ENCODE measurements at regions not wholly inside any gene's neighbourhood (a gene's known extent, or its start where the extent isn't known, plus 50 kb on each side); places are given as distances from the start of the nearest gene placed in this dataset.

DNA sequence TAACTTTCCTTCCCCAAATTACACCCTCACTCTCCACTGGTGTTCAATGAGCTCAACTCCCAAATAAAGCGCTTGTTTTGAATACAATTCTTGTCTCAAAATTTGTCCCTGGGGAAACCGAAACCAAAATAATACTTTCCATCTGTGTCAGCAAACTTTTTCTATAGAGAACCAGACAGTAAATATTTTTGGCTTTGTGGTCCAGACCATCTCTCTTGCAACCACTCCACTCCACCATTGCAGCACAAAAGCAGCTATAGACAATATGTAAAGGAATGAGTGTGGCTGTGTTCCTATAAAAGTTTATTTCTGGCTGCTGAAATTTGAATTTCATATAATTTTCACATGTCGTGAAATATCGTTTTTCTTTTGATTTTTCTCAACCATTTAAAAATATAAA is 84.6 kb upstream of the ERCC4 start:
- DNase-seq (ENCODE audit: low spot score) = no peak
- Histone ChIP-seq H3K4me1 (ENCODE audit: insufficient read depth) (no peaks in the 10 kb centered on the region), H3K9me2 (replicated peaks; ENCODE audit: insufficient read depth) (no peaks in the 10 kb centered on the region), H3K9me3 (ENCODE audit: low read depth) (no peaks in the 10 kb centered on the region), H4K20me1 (ENCODE audit: insufficient read depth, poor library complexity, severe bottlenecking) (no peaks in the 10 kb centered on the region), H2AFZ (no peak overlapping the region), H3K27ac (no peak overlapping the region), H3K79me2 (no peaks in the 10 kb centered on the region), H3K36me3 (replicated peaks; ENCODE audit: insufficient read depth, low read depth) (no peaks in the 10 kb centered on the region), H3K27me3 (no peaks in the 10 kb centered on the region), H3K4me2 (no peak overlapping the region), H3K4me3 (no peak overlapping the region)
- TF ChIP-seq EZH2phosphoT487 (IDR thresholded peaks at IDR 0.05; ENCODE audit: low read depth, severe bottlenecking, unreplicated experiment) (no peak), EZH2 (IDR thresholded peaks at IDR 0.05; ENCODE audit: borderline replicate concordance) (no peak), CTCF (IDR thresholded peaks at IDR 0.05; ENCODE audit: poor library complexity) (no peak)
- 85% methylated on average over 4 of the region's 4 CpGs for WGBS (ENCODE audit: low lambda C conversion rate, missing lambda C conversion rate)

DNA sequence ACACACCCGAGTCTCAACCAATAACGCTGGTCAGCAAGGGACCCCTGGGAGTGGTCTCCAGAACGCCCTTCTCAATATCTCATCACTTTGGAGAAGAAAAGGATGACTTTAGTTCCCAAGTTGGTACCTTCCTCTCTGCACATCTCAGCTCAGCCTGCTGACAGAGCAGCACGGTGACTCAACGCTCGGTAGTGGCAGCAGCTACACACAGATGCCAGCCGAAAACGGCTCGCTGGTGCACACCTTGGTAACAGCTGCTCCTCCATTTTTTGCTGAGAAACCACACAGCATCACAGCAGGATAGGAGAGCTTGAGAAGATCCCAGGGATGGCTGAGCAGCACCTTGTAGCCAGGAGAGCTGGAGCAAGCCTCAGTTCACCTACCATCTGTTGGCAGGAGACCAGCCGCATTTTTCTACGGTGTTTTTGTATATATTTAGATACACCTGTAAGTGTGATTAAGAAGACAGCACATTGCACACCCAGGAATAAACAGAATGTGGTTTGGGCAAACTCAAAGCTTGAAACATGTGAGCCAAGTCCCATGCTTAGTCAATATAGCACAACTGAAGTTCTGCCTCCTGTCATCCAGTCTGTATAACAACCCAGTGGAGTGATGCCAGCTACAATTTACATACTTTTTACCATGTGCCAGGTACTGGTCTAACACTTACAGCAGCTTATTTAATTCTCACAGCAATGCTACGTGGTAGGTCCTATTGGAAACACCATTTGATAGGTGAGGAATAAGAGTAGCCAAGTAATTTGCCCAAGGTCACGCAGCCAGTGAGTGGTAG is 83.8 kb upstream of the ERCC4 start:
- WGBS (ENCODE audit: low lambda C conversion rate, missing lambda C conversion rate) = 86% methylated on average over 13 of the region's 13 CpGs
- TF ChIP-seq EZH2 (IDR thresholded peaks at IDR 0.05; ENCODE audit: borderline replicate concordance) = no peak
- TF ChIP-seq CTCF (IDR thresholded peaks at IDR 0.05; ENCODE audit: poor library complexity) = no peak
- TF ChIP-seq EZH2phosphoT487 (IDR thresholded peaks at IDR 0.05; ENCODE audit: low read depth, severe bottlenecking, unreplicated experiment) = no peak
- Histone ChIP-seq H3K9me2 (replicated peaks; ENCODE audit: insufficient read depth) (no peaks in the 10 kb centered on the region), H3K27ac (no peak overlapping the region), H3K4me2 (no peak overlapping the region), H3K4me3 (no peak overlapping the region), H3K4me1 (ENCODE audit: insufficient read depth) (no peaks in the 10 kb centered on the region), H3K36me3 (replicated peaks; ENCODE audit: insufficient read depth, low read depth) (no peaks in the 10 kb centered on the region), H3K27me3 (no peaks in the 10 kb centered on the region), H4K20me1 (ENCODE audit: insufficient read depth, poor library complexity, severe bottlenecking) (no peaks in the 10 kb centered on the region), H3K79me2 (no peaks in the 10 kb centered on the region), H3K9me3 (ENCODE audit: low read depth) (no peaks in the 10 kb centered on the region), H2AFZ (no peak overlapping the region)
- DNase-seq (ENCODE audit: low spot score) = no peak

DNA sequence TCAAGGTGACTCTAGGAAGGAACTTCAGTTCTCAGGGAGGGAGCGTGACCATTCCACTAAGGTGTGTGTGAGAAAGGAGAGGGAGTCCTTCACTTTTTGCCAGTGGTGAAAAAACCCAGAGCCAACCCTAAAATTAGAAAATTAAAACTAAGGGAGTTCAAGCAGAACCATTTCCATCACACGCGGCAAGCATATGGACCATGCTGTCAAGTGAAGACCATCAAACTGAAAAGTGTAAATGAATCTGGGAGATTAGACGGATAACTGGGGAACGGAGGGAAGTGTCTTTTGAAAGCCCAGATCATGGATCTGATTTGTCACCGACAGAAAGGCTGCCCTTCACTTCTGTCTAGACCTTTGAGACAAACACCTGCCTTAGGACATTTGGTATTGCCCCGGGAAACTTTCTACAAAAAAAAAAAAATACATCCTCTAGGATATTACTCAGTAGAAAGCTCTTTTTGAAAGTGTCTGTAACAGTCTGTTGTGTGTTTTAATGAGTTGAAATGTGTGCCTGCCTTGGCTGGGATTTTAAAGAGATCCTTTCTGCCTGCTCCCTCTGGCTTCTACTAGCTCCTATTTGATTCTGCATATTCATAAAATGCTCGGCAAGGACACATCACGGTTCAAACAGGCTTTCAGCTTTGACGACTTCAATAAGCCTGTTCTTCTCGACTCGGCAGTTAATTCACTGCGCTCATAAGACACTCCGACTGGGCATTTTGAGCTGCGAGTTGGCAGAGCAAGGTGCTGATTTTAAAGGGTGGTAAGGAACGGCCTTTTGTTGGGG is 81.4 kb upstream of the ERCC4 start:
- Histone ChIP-seq H3K27ac (no peak overlapping the region), H3K4me2 (no peak overlapping the region), H4K20me1 (ENCODE audit: insufficient read depth, poor library complexity, severe bottlenecking) (no peaks in the 10 kb centered on the region), H3K9me2 (replicated peaks; ENCODE audit: insufficient read depth) (no peaks in the 10 kb centered on the region), H3K36me3 (replicated peaks; ENCODE audit: insufficient read depth, low read depth) (no peaks in the 10 kb centered on the region), H3K4me1 (ENCODE audit: insufficient read depth) (no peaks in the 10 kb centered on the region), H2AFZ (no peak overlapping the region), H3K79me2 (no peaks in the 10 kb centered on the region), H3K4me3 (no peak overlapping the region), H3K27me3 (no peaks in the 10 kb centered on the region), H3K9me3 (ENCODE audit: low read depth) (no peaks in the 10 kb centered on the region)
- no peak for DNase-seq (ENCODE audit: low spot score)
- WGBS (ENCODE audit: low lambda C conversion rate, missing lambda C conversion rate) = 86% methylated on average over 16 of the region's 16 CpGs
- TF ChIP-seq CTCF (IDR thresholded peaks at IDR 0.05; ENCODE audit: poor library complexity) (no peak), EZH2 (IDR thresholded peaks at IDR 0.05; ENCODE audit: borderline replicate concordance) (no peak), EZH2phosphoT487 (IDR thresholded peaks at IDR 0.05; ENCODE audit: low read depth, severe bottlenecking, unreplicated experiment) (no peak)

Data from hepatocyte (in vitro differentiated cells).